Astrocyte of the cerebellum (primary cell): ENCODE measurements at regions not wholly inside any gene's neighbourhood (a gene's known extent, or its start where the extent isn't known, plus 50 kb on each side); places are given as distances from the start of the nearest gene placed in this dataset.

Experiments
- DNase-seq: peaks from one replicate; pipeline ENCODE4 v3.0.0-alpha.2; 2011; ENCODE audit warnings: low read depth
- H3K4me3 ChIP-seq: 2 replicates; pipeline ENCODE4 v1.5.1; 2011; ENCODE audit warnings: mild to moderate bottlenecking, low read depth, low read length, moderate library complexity
- in situ Hi-C: cut with HindIII; loops from 2 replicates; pipeline ENCODE4 v1.10.0; 2017; ENCODE audit warnings: low sequenced_read_pairs
- TF ChIP-seq, protein P1 (sequence below): IDR thresholded peaks from 2 replicates; pipeline ENCODE4 v1.5.1; 2012; ENCODE audit warnings: low read length, low read depth, moderate library complexity, mild to moderate bottlenecking; ENCODE audit errors: missing control alignments

DNA sequence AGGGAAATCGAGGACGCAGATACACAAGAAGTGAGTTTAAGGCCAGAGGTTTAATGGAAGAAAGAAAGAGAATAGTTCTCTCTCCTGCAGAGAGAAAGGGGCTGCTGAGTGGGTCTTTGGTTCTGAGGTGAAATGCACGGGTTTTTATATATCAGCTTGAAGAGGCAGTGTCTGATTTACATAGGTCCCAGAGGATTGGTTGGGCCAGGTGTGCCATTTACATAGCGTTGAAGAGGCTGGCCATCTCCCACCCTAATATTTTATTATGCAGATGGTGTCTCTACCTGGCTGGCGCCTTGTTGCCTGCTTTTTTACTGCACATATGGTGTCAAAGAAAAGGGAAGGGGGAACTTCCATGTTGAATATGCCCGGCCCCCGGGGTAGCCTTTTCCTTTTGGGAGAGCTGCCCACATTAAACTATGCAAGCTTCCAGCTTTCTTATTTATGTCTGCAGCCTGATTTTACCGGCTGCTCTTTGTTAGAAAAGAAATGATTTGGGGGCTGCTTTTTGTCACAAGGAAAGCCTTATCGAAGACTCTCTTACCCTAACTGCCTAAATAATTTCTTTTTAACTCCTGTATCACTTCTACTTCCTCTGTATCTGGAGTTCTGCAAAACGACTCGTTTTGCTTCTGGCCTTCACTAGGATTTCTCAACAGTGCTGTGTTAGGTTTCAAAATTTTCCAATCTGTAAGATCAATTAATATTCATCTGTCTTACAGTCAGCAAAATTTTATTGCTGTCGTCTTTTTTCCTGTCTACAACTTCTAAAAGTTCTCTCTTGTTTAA is 268.5 kb downstream of the B3GLCT start:
- no peak for DNase-seq
- TF ChIP-seq, protein P1, sequence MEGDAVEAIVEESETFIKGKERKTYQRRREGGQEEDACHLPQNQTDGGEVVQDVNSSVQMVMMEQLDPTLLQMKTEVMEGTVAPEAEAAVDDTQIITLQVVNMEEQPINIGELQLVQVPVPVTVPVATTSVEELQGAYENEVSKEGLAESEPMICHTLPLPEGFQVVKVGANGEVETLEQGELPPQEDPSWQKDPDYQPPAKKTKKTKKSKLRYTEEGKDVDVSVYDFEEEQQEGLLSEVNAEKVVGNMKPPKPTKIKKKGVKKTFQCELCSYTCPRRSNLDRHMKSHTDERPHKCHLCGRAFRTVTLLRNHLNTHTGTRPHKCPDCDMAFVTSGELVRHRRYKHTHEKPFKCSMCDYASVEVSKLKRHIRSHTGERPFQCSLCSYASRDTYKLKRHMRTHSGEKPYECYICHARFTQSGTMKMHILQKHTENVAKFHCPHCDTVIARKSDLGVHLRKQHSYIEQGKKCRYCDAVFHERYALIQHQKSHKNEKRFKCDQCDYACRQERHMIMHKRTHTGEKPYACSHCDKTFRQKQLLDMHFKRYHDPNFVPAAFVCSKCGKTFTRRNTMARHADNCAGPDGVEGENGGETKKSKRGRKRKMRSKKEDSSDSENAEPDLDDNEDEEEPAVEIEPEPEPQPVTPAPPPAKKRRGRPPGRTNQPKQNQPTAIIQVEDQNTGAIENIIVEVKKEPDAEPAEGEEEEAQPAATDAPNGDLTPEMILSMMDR, result no peak
- H3K4me3 ChIP-seq, result no peak overlapping the region
- in situ Hi-C loops, result no loop called here

DNA sequence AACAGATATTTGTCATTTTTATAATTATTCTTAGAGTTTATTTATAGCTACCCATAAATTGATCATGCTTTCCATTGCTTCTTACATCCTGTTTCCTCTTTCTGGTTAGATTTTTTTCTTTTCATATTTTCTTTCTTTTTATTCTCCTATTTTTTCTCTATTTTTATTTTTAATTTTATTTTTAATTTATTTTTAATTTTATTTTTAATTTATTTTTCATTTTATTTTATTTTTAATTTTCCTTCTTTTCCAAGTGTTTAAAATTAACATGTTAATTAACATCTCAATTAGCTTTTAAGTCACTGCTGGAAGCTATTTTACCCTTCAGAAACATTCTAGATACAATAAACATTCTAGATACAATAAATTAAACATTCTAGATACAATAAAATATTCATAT is 269.6 kb downstream of the B3GLCT start:
- TF ChIP-seq, protein P1, result no peak
- no peak for DNase-seq
- in situ Hi-C loops, result no loop called here
- no peak overlapping the region for H3K4me3 ChIP-seq

DNA sequence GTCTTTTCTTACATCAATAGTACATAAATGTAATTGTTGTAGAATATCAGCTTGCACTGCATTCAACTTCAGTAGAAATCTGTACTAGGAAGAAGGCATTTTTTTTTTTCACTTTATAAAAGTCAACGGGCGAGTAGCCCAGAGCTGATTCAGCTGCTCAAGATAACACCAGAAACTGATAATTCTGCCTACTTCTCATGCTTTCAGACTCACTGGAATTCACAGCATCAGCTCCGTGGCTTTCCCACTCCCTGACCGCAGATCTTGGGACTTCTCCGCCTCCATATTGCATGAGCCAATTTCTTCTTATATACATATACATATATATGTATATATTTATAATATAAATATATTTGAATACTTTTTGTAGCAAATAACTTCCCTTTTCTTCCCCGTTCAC is 263.1 kb upstream of the RXFP2 start:
- no peak overlapping the region for H3K4me3 ChIP-seq
- DNase-seq, result peak; percentile 62
- TF ChIP-seq, protein P1, result no peak
- in situ Hi-C loops, result no loop called here

DNA sequence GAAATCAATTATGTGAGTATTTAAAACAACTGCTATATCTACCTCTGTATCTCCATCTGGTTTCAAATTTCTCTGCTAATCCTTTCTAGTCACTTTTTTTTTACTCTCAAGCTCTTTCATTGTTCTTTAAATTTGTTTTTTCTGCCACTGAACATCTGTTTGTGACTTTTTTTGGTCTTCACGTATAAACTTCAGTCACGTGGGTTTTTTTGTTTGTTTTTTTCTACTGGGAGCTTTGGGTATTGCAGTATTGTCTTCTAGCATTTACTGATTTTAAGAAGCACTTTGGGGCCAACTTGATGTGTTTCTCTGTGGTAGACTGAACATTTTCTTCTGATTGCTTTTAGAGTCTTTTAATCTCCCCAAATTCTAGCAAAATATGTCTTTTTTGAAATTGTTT is 262.6 kb upstream of the RXFP2 start:
- in situ Hi-C loops, result no loop called here
- H3K4me3 ChIP-seq, result no peak overlapping the region
- TF ChIP-seq, protein P1, result no peak
- DNase-seq, result no peak

DNA sequence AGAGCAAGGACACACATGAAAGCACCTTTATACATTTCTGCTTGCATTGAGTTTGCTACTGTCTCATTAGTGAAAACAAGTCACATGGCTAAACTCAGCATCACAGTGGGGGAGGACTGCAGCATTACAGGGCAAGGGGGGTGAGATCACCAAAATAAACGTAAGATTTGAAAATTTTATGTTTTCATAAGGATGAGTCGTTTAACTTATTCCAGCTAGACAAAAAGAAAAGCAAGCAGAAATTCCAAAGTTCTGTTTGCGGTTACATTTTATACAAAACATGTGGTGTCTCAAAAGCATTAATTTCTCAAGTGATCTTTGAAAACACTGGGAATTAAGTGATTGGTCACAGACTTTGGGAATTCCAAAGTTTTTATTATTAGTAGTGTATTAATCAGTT is 261.4 kb upstream of the RXFP2 start:
- TF ChIP-seq, protein P1, result no peak
- in situ Hi-C loops, result no loop called here

DNA sequence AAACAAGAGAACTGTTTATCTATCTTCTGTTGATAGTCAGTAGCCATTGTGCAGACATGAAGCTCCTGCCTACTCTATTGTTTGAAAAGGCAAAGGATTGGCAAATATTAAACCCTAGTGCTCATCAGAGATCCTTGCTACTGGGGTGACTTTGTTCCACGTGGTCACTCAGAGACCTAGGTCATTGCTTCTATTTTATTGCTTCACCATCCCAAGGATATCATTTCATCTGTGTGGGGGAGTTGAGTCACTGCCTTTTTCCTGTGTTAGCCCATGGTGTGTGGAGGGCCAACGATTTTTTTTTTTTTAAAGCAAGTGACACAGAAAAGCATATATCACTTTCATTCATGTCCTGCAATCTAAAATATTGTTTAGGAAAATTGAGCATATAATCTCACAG is 254.1 kb upstream of the RXFP2 start:
- in situ Hi-C loops, result no loop called here
- H3K4me3 ChIP-seq, result no peak overlapping the region
- DNase-seq, result no peak
- TF ChIP-seq, protein P1, result no peak

More for the DNA sequence above, 261.4 kb upstream of the RXFP2 start:
- H3K4me3 ChIP-seq, result no peak overlapping the region
- DNase-seq, result peak; percentile 39
